Epithelial cell of esophagus (primary cell): ENCODE measurements at regions not wholly inside any gene's neighbourhood (a gene's known extent, or its start where the extent isn't known, plus 50 kb on each side); places are given as distances from the start of the nearest gene placed in this dataset.

Experiments
- DNase-seq: peaks from one replicate; pipeline ENCODE4 v3.0.0; 2010; ENCODE audit warnings: low read depth
- H3K4me3 ChIP-seq: 2 replicates; pipeline ENCODE4 v1.5.1; 2011; ENCODE audit warnings: mild to moderate bottlenecking, low read length, control low read depth
- TF ChIP-seq, protein P1 (sequence below): IDR thresholded peaks from 2 replicates; pipeline ENCODE4 v1.5.1; 2011; ENCODE audit warnings: low read depth, mild to moderate bottlenecking, low read length, control low read depth, inconsistent platforms; ENCODE audit not compliant: insufficient read depth; ENCODE audit errors: missing control alignments

DNA sequence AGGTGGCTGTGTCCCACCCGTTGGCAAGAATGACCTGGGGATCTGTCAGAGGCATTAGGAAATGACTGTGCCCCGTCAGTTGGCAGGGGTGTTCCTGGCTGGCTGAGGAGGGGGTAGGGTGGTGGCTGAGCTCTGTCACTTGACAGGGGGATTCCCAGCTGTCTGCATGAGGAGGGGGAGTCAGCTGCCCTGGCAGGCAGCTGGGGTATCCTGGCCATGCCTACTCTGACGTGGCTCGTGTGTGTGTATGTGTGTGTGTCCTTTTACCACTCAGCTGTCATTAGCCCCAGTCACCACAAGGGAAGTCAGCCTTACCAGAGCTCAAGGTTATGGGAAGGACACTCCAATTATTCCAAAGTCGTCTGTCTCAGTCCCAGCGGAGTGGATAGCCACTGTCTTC lies 93.2 kb downstream of the EFNB1 start:
- H3K4me3 ChIP-seq, result no peak overlapping the region
- no peak for DNase-seq
- TF ChIP-seq, protein P1, sequence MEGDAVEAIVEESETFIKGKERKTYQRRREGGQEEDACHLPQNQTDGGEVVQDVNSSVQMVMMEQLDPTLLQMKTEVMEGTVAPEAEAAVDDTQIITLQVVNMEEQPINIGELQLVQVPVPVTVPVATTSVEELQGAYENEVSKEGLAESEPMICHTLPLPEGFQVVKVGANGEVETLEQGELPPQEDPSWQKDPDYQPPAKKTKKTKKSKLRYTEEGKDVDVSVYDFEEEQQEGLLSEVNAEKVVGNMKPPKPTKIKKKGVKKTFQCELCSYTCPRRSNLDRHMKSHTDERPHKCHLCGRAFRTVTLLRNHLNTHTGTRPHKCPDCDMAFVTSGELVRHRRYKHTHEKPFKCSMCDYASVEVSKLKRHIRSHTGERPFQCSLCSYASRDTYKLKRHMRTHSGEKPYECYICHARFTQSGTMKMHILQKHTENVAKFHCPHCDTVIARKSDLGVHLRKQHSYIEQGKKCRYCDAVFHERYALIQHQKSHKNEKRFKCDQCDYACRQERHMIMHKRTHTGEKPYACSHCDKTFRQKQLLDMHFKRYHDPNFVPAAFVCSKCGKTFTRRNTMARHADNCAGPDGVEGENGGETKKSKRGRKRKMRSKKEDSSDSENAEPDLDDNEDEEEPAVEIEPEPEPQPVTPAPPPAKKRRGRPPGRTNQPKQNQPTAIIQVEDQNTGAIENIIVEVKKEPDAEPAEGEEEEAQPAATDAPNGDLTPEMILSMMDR, result no peak

- H3K4me3 ChIP-seq, result no peak overlapping the region
- TF ChIP-seq, protein P1, result no peak
- no peak for DNase-seq
Observed at GRCh38 chrX:68920561-68920960, 91.7 kb downstream of the EFNB1 start.

DNA sequence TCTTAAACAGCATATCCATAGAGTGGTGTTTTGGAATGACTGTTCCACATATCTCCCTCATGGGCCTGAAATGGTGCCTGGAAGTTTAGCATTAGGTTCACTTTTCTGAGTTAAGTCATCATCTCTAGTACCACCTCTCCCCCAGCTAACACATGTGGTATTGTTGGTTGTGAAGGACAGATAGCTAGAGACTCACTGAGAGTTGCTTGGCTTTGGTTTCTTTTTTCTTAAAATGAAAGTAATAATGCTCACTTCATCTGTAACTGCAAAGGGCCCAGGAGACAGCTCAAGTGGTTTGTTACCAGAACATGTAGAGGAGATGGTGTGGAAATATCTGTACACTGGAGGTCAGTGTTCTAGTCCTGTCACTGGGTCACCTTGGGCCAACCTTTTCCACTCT lies 90.9 kb downstream of the EFNB1 start:
- DNase-seq, result no peak

DNA sequence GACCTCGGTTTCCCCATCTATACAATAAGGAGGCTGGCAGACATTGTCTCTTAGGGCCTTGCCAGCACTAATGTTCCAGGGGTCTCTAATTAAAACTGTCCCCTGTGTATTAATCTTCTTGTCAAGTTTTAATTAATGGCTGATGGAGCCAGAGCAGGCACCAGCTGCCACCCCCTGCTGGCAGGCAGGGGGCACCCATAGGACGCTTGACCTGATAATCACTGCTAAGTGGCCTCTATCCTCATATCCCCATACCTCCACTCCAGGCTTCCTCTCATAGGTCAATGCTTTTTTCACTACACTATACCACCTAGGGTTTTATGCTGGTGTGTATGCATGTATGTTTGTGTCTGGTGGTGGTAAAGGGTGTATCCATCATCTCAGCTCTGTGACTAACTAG lies 89.4 kb downstream of the EFNB1 start:
- no peak overlapping the region for H3K4me3 ChIP-seq
- TF ChIP-seq, protein P1, result no peak
- no peak for DNase-seq

More for the DNA sequence above, 90.9 kb downstream of the EFNB1 start:
- TF ChIP-seq, protein P1, result no peak
- H3K4me3 ChIP-seq, result no peak overlapping the region

- TF ChIP-seq, protein P1, result no peak
- no peak for DNase-seq
- no peak overlapping the region for H3K4me3 ChIP-seq
Observed at GRCh38 chrX:68917799-68918198, 89.0 kb downstream of the EFNB1 start.

DNA sequence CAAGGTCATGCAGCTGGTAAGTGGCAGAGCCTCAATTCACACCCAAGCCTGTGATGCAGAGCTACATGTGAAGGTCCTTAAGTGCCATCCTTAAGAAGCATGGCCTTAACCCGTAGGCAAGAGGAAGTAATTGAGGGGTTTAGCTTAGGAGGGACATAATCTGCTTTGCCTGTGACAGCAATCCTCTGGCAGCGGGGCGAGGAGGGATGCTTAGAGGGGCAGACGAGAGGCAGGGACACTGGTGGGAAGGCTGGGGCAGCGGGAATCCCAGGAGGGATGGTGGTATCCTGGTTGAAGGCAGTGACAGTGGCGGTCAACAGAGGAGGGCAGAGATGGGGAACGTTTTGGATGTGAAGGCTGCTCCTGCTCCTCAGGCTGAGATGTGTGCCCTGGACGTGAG lies 88.1 kb downstream of the EFNB1 start:
- no peak for DNase-seq
- no peak overlapping the region for H3K4me3 ChIP-seq
- TF ChIP-seq, protein P1, result no peak

DNA sequence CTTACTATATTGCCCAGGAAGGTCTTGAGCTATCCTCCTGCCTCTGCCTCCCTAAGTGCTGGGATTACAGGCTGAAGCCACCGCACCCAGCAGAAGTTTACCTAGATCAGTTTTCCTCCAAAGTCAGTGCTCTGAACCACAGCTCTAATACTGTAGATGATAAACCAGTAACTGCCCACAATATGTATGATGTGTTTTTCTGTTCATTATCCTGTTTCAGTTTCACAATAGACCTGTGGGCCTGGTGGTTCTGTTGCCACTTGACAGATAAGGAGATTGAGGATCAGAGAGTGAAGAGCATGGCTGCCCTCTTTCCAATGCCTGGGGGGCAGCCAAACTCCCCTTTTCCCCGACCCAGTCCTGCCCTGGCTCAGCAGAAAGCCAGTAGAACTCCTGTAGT lies 87.0 kb downstream of the EFNB1 start:
- TF ChIP-seq, protein P1, result no peak
- H3K4me3 ChIP-seq, result no peak overlapping the region
- DNase-seq, result no peak
